SK-N-SH (cell line): ENCODE measurements at regions not wholly inside any gene's neighbourhood (a gene's known extent, or its start where the extent isn't known, plus 50 kb on each side); places are given as distances from the start of the nearest gene placed in this dataset.

Experiments
- CTCF ChIA-PET: fragments of 300-600, 350-600 bp; formaldehyde crosslinking; extraction: SDS; loops from one replicate; lab custom pipeline; 2021; lab: Yijun Ruan, JAX
- POLR2A ChIA-PET: fragments of 350-600 bp; sonication (Branson Sonifier 250); formaldehyde crosslinking; extraction: SDS; loops from one replicate; lab custom pipeline; 2020; ENCODE audit warnings: antibody characterized with exemption, inconsistent platforms; lab: Yijun Ruan, JAX
- DNase-seq: peaks from one replicate; pipeline ENCODE4 v3.0.0; 2012
- H2AFZ ChIP-seq: fragments of 200-600 bp; sonication (generic); 2 replicates; pipeline ENCODE4 v1.8.1; 2016; ENCODE audit warnings: antibody characterized with exemption, mild to moderate bottlenecking, low read depth
- H3F3A ChIP-seq: fragments of 200-600 bp; sonication (generic); replicated peaks from 2 replicates; pipeline ENCODE3; 2016; ENCODE audit warnings: antibody characterized with exemption, mild to moderate bottlenecking; ENCODE audit not compliant: insufficient read depth
- H3K27ac ChIP-seq, 2 experiments: fragments of 200-500 bp in 1 of 2; fragments of 200-600 bp in 1 of 2; sonication (Bioruptor generic) in 1 of 2; sonication (generic), shearing (Covaris generic) in 1 of 2; 2 replicates each; pipeline versions ENCODE4 v1.5.1 to v1.6.1; 2014 to 2016; ENCODE audit warnings: low read depth in 2 of 2, inconsistent platforms in 1 of 2, low read length in 1 of 2, mild to moderate bottlenecking in 1 of 2, mixed read lengths in 1 of 2
- H3K27me3 ChIP-seq: fragments of 200-600 bp; sonication (generic), shearing (Covaris generic); 2 replicates; pipeline ENCODE4 v1.6.1; 2016; ENCODE audit warnings: mixed run types; ENCODE audit not compliant: insufficient read depth
- H3K36me3 ChIP-seq, 2 experiments: fragments of 200-500 bp in 1 of 2; fragments of 200-600 bp in 1 of 2; sonication (Bioruptor generic) in 1 of 2; sonication (generic) in 1 of 2; replicated peaks in 1 of 2; 2 replicates each; pipeline versions ENCODE3 to v1.5.1; 2014 to 2016; ENCODE audit warnings: low read length in 1 of 2, mild to moderate bottlenecking in 1 of 2; ENCODE audit not compliant: insufficient read depth in 2 of 2, control insufficient read depth in 1 of 2
- H3K4me1 ChIP-seq, 2 experiments: fragments of 200-500 bp in 1 of 2; fragments of 200-600 bp in 1 of 2; sonication (Bioruptor generic) in 1 of 2; sonication (generic), shearing (Covaris generic) in 1 of 2; 2 replicates each; pipeline versions ENCODE4 v1.5.1 to v1.6.1; 2014 to 2016; ENCODE audit warnings: low read depth in 1 of 2, low read length in 1 of 2, mixed run types in 1 of 2; ENCODE audit not compliant: insufficient read depth in 2 of 2, control insufficient read depth in 1 of 2
- H3K4me2 ChIP-seq: fragments of 200-600 bp; sonication (generic), shearing (Covaris generic); 2 replicates; pipeline ENCODE4 v1.6.1; 2017; ENCODE audit warnings: mixed run types
- H3K4me3 ChIP-seq, 2 experiments: fragments of 200-500 bp in 1 of 2; fragments of 200-600 bp in 1 of 2; sonication (Bioruptor generic) in 1 of 2; sonication (generic), shearing (Covaris generic) in 1 of 2; 2 replicates each; pipeline versions ENCODE4 v1.5.1 to v1.8.1; 2014 to 2016; ENCODE audit warnings: low read depth in 2 of 2, inconsistent platforms in 1 of 2, low read length in 1 of 2, mild to moderate bottlenecking in 1 of 2, mixed read lengths in 1 of 2, moderate library complexity in 1 of 2
- H3K79me2 ChIP-seq: fragments of 200-600 bp; sonication (generic); 2 replicates; pipeline ENCODE4 v1.8.1; 2017; ENCODE audit warnings: mild to moderate bottlenecking; ENCODE audit not compliant: insufficient read depth
- H3K9ac ChIP-seq: fragments of 200-600 bp; sonication (generic); 2 replicates; pipeline ENCODE4 v1.6.1; 2017; ENCODE audit warnings: mixed run types
- H3K9me2 ChIP-seq: fragments of 200-600 bp; sonication (generic); 2 replicates; pipeline ENCODE4 v1.6.1; 2017; ENCODE audit warnings: mixed run types
- H3K9me3 ChIP-seq: fragments of 200-600 bp; sonication (generic); 2 replicates; pipeline ENCODE4 v1.6.1; 2017; ENCODE audit warnings: mixed run types, mild to moderate bottlenecking, moderate library complexity
- H4K20me1 ChIP-seq: fragments of 200-600 bp; sonication (generic); 2 replicates; pipeline ENCODE4 v1.6.1; 2017; ENCODE audit warnings: mild to moderate bottlenecking, mixed run types; ENCODE audit not compliant: insufficient read depth
- EP300 ChIP-seq, 2 experiments: IDR thresholded peaks; 2 replicates each; pipeline versions ENCODE4 v1.4.0 to v1.6.1; 2012; ENCODE audit warnings: borderline replicate concordance in 1 of 2, low read depth in 1 of 2, low read length in 1 of 2
- EZH2phosphoT487 ChIP-seq: fragments of 200-600 bp; sonication (generic); IDR thresholded peaks from 2 replicates; pipeline ENCODE4 v1.6.1; 2017; ENCODE audit warnings: low read depth, mixed run types, mild to moderate bottlenecking, antibody characterized with exemption, moderate library complexity, borderline replicate concordance
- FOXM1 ChIP-seq: IDR thresholded peaks from 2 replicates; pipeline ENCODE4 v1.4.0; 2012; ENCODE audit warnings: low read depth, mild to moderate bottlenecking
- JUND ChIP-seq: IDR thresholded peaks from 2 replicates; pipeline ENCODE4 v1.4.0; 2012
- MAX ChIP-seq: IDR thresholded peaks from 2 replicates; pipeline ENCODE4 v1.4.0; 2012; ENCODE audit warnings: low read depth
- NRF1 ChIP-seq: IDR thresholded peaks from 2 replicates; pipeline ENCODE4 v1.6.1; 2012; ENCODE audit warnings: low read depth, mild to moderate bottlenecking, low read length
- RAD21 ChIP-seq: IDR thresholded peaks from 2 replicates; pipeline ENCODE4 v1.6.1; 2012; ENCODE audit warnings: mild to moderate bottlenecking, low read length
- RXRA ChIP-seq: IDR thresholded peaks from 2 replicates; pipeline ENCODE4 v1.4.0; 2012; ENCODE audit warnings: low read depth, mild to moderate bottlenecking, borderline replicate concordance
- SIN3A ChIP-seq: IDR thresholded peaks from 2 replicates; pipeline ENCODE4 v1.6.1; 2012; ENCODE audit warnings: low read depth, mild to moderate bottlenecking, low read length, moderate library complexity, borderline replicate concordance
- SMC3 ChIP-seq: IDR thresholded peaks from 2 replicates; pipeline ENCODE4 v1.6.1; 2012; ENCODE audit warnings: low read depth, low read length, improper control_type of control experiment
- TAF1 ChIP-seq: IDR thresholded peaks from 2 replicates; pipeline ENCODE4 v1.6.1; 2012; ENCODE audit warnings: low read depth, mild to moderate bottlenecking, low read length, moderate library complexity, borderline replicate concordance
- TCF12 ChIP-seq: IDR thresholded peaks from 2 replicates; pipeline ENCODE4 v1.4.0; 2012
- YY1 ChIP-seq: IDR thresholded peaks from 2 replicates; pipeline ENCODE4 v1.4.0; 2012; ENCODE audit warnings: low read depth, mild to moderate bottlenecking
- WGBS: methylation state at CpG from one replicate; pipeline ENCODE4 v1.1.6; 2017; ENCODE audit warnings: low lambda C conversion rate; 5-methylcytosine and 5-hydroxymethylcytosine counted together
- TF ChIP-seq, protein P1 (sequence below): IDR thresholded peaks from 2 replicates; pipeline ENCODE4 v1.6.1; 2012; ENCODE audit warnings: mild to moderate bottlenecking, low read depth, low read length, moderate library complexity

GRCh38 chr10:2633630-2634029, 433.7 kb upstream of the PFKP start:
- Histone ChIP-seq H3K79me2 (no peaks in the 10 kb centered on the region), H3K9me3 (0 out of 2 replicates have a peak, but pooled peaks cover 3% of the 10 kb centered on the region), H2AFZ (no peak overlapping the region), H3K4me2 (no peak overlapping the region), H4K20me1 (no peaks in the 10 kb centered on the region), H3K9me2 (no peaks in the 10 kb centered on the region), H3F3A (no peaks in the 10 kb centered on the region), H3K9ac (no peak overlapping the region), H3K36me3 (no peaks in the 10 kb centered on the region), H3K4me1 (no peaks in the 10 kb centered on the region), H3K4me3 (no peak overlapping the region), H3K27ac (no peak overlapping the region), H3K27me3 (no peaks in the 10 kb centered on the region)
- 28% methylated on average over 6 of the region's 6 CpGs for WGBS
- ChIA-PET POLR2A (no interaction called here), CTCF (interaction anchor here (1.6 to 2.3 kb wide), 2 partner anchors 8 to 14 kb away, joined by 6 to 9 read pairs; no protein-coding TSS in a partner anchor)
- TF ChIP-seq, protein P1, sequence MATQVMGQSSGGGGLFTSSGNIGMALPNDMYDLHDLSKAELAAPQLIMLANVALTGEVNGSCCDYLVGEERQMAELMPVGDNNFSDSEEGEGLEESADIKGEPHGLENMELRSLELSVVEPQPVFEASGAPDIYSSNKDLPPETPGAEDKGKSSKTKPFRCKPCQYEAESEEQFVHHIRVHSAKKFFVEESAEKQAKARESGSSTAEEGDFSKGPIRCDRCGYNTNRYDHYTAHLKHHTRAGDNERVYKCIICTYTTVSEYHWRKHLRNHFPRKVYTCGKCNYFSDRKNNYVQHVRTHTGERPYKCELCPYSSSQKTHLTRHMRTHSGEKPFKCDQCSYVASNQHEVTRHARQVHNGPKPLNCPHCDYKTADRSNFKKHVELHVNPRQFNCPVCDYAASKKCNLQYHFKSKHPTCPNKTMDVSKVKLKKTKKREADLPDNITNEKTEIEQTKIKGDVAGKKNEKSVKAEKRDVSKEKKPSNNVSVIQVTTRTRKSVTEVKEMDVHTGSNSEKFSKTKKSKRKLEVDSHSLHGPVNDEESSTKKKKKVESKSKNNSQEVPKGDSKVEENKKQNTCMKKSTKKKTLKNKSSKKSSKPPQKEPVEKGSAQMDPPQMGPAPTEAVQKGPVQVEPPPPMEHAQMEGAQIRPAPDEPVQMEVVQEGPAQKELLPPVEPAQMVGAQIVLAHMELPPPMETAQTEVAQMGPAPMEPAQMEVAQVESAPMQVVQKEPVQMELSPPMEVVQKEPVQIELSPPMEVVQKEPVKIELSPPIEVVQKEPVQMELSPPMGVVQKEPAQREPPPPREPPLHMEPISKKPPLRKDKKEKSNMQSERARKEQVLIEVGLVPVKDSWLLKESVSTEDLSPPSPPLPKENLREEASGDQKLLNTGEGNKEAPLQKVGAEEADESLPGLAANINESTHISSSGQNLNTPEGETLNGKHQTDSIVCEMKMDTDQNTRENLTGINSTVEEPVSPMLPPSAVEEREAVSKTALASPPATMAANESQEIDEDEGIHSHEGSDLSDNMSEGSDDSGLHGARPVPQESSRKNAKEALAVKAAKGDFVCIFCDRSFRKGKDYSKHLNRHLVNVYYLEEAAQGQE = no peak
- no peak for TF ChIP-seq SIN3A
- no peak for TF ChIP-seq JUND
- no peak for TF ChIP-seq TCF12
- TF ChIP-seq SMC3 = no peak
- TF ChIP-seq MAX = no peak
- no peak for TF ChIP-seq TAF1
- no peak for TF ChIP-seq EP300 (IDR thresholded peaks at IDR 0.05; ENCODE audit: borderline replicate concordance in 1 of 2, low read depth in 1 of 2, low read length in 1 of 2)
- no peak for DNase-seq

DNA sequence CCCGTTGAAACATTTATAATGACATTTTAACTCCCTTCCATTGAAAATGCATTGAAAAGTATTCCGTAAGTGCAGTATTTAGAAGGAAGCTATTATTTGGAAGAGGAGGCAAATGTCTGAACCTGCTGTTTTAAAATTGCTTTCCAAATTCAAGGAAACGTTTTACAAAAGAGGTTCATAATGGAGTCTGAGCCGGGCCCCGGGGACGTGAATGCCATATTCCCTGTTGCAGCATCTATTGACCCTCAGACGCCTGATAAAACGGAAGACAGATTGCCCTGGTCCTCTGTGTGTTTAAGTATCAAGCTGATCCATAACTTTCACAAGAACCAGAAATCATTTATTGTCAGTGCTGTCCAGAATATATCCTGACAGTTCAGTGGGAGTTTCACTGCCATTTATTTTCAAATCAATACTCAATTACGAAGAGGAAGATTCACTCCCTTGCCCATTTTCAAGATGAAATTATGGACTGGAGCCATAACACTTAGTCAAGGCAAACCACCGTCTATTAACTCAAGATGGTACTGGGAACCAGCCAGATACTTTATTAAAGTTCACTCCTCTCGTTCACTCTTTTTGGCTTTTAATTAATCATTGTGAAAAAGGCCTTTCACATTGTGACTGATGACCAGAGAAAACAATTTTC, 435.7 kb upstream of the PFKP start:
- Histone ChIP-seq H3K79me2 (no peaks in the 10 kb centered on the region), H3K27ac (no peak overlapping the region), H2AFZ (no peak overlapping the region), H3F3A (no peaks in the 10 kb centered on the region), H3K9ac (no peak overlapping the region), H3K9me2 (no peaks in the 10 kb centered on the region), H3K9me3 (0 out of 2 replicates have a peak, but pooled peaks cover 3% of the 10 kb centered on the region), H4K20me1 (no peaks in the 10 kb centered on the region), H3K4me2 (no peak overlapping the region), H3K4me1 (no peaks in the 10 kb centered on the region), H3K27me3 (no peaks in the 10 kb centered on the region), H3K4me3 (no peak overlapping the region), H3K36me3 (no peaks in the 10 kb centered on the region)
- WGBS = 32% methylated on average over 11 of the region's 11 CpGs
- no peak for TF ChIP-seq MAX
- TF ChIP-seq YY1 = no peak
- no peak for TF ChIP-seq RAD21
- no peak for TF ChIP-seq FOXM1
- TF ChIP-seq, protein P1 = no peak
- no peak for TF ChIP-seq RXRA
- no peak for TF ChIP-seq EZH2phosphoT487
- no peak for TF ChIP-seq NRF1
- DNase-seq = no peak
- POLR2A ChIA-PET = no interaction called here
- CTCF ChIA-PET = no interaction called here
